GM18858 (cell line): ENCODE measurements at regions not wholly inside any gene's neighbourhood (a gene's known extent, or its start where the extent isn't known, plus 50 kb on each side); places are given as distances from the start of the nearest gene placed in this dataset.
"Not testable (repeated sequence)": the region's sequence is repeated elsewhere in the genome, so short reads cannot be mapped to it uniquely, and the experiment has no call there.

Experiments used
- ATAC-seq: cut with Tn5 transposase; IDR thresholded peaks from one replicate; pipeline ENCODE4 v1.9.1; 2021; ENCODE audit not compliant: unreplicated experiment

- ATAC-seq = no peak
Observed at GRCh38 chr10:11691319-11691755, 50.8 kb upstream of the ECHDC3 start.

DNA sequence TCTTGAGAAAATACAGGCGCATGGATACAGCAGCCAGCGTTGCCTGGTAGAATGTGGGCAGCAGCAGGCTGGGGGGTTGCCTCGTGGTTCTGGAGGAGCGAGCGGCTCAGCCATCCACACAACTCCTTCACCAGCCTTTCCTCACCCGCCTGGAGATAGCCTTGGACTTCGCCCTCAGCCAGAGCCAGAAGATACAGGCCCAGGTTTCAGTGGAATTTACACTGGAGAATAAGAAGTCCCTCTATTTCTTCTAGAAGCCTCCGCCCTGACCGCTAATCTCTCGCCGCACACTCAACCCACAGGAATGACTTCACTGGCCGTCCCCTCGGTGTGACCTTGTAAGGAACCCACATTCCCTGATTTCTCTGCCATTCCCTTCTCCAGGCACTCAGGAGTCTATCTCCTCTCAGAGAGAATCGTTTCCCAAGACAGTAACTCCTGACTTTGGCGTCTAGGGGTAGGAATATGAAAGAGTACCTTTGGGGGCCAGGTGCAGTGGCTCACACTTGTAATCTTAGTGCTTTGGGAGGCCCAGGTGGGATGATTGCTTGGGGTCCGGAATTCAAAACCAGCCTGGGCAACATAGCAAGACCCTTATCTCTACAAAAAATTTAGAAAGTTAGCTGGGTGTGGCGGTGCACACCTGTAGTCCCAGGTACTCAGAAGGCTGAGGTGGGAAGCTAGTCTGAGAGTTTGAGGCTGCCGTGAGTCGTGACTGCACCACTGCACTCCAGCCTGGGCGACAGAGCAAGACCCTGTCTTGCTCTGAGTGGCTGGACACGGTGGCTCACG is 52.0 kb upstream of the ECHDC3 start:
- ATAC-seq = no peak

DNA sequence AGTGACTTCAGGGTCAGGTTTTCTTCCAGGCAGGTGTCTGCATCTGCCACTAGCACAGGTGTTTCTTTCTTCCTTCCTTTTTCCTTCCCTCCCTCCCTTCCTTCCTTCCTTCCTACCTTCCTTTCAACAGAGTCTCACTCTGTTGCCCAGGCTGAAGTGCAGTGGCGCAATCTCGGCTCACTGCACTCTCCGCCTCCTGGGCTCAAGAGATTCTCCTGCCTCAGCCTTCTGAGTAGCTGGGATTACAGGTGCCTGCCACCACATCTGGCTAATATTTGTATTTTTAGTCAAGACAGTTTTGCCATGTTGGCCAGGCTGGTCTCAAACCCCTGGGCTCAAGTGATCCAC is 53.8 kb upstream of the ECHDC3 start:
- ATAC-seq = not testable (repeated sequence)

- ATAC-seq = no peak
Observed at GRCh38 chr10:11687779-11688447, 54.3 kb upstream of the ECHDC3 start.

GRCh38 chr10:11687357-11687771 is 54.8 kb upstream of the ECHDC3 start:
- no peak for ATAC-seq

GRCh38 chr10:11685787-11686218 is 56.4 kb upstream of the ECHDC3 start:
- no peak for ATAC-seq

- peak; percentile 59 for ATAC-seq
Observed at GRCh38 chr10:11684717-11685645, 57.2 kb upstream of the ECHDC3 start.

- not testable (repeated sequence) for ATAC-seq
Observed at GRCh38 chr10:11684341-11684716, 57.9 kb upstream of the ECHDC3 start.

- ATAC-seq = no peak
Observed at GRCh38 chr10:11683529-11684320, 58.5 kb upstream of the ECHDC3 start.

DNA sequence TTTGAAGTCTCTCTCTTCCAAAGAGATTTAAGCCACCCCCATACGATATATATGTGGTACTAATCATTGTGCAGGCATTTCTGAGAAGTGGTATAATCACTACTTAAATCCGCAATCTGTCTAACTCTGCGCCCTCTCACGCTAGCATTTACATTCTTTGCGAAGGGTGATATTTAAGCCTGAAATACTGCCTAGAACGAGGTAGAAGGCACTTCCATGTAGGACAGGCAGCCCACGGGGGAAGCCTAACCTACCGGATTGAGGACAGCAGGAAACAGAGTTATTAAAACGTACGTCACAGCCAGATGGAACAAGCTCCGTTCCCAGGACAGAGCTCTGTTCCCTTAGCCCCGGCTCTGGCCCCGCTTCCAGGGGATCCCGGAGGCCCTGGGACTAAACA is 59.3 kb upstream of the ECHDC3 start:
- no peak for ATAC-seq

DNA sequence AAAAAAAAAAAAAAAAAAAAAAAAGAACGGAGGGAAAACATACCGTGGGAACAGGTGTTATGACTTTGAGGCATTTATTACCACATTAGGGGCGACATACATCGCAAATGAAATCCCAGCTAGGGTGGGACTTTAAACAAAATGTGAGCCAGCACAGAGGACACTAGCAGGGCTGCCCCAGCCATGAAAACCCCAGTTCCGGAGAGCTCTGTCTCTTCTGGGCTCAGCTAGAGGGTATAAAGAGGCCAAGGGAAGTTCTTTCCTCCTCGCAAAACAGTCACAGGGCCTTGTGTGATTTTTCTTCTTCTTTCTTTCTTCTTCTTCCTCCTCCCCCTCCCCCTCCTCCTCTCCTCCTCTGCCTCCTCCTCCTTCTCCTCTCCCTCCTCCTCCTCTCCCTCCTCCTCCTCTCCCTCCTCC is 59.9 kb upstream of the ECHDC3 start:
- no peak for ATAC-seq

- no peak for ATAC-seq
Observed at GRCh38 chr10:11680496-11680895, 61.7 kb upstream of the ECHDC3 start.

DNA sequence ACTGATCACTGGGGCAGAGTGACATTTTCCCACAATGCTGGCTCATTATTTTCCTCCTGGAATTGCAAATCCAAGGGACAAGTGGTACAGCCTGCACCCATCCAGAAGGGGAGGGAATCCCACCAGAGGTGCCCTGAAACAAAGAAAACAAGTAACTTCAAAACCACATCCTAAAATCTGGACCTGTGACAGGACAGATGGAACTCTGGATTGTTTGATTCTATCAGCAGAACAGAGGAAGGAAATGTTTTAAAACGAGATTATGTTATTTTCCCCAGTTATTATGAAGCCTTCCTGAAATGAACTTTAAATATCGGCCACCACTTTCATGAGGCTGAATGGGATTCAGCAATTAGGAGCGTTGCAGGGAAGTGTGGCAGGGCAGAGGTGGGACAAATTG is 62.2 kb upstream of the ECHDC3 start:
- ATAC-seq = no peak

GRCh38 chr10:11678074-11678793 is 63.9 kb upstream of the ECHDC3 start:
- peak; percentile 85 for ATAC-seq

DNA sequence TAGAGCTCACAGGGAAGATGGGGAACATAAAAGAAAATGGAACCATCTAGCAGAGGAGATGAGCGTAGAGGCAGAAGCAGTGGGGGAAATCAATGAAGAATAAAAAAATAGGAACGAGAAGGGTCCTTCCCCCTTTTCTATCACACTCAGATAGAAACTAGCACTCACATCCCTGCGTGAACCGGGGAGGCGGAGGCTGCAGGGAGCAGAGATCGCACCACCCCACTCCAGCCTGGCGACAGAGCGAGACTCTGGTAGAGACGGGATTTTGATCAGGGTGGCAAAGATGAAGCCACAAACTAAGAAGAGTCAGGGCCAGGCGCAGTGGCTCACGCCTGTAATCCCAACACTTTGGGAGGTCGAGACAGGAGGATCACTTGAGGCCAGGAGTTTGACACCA is 64.7 kb upstream of the ECHDC3 start:
- no peak for ATAC-seq

DNA sequence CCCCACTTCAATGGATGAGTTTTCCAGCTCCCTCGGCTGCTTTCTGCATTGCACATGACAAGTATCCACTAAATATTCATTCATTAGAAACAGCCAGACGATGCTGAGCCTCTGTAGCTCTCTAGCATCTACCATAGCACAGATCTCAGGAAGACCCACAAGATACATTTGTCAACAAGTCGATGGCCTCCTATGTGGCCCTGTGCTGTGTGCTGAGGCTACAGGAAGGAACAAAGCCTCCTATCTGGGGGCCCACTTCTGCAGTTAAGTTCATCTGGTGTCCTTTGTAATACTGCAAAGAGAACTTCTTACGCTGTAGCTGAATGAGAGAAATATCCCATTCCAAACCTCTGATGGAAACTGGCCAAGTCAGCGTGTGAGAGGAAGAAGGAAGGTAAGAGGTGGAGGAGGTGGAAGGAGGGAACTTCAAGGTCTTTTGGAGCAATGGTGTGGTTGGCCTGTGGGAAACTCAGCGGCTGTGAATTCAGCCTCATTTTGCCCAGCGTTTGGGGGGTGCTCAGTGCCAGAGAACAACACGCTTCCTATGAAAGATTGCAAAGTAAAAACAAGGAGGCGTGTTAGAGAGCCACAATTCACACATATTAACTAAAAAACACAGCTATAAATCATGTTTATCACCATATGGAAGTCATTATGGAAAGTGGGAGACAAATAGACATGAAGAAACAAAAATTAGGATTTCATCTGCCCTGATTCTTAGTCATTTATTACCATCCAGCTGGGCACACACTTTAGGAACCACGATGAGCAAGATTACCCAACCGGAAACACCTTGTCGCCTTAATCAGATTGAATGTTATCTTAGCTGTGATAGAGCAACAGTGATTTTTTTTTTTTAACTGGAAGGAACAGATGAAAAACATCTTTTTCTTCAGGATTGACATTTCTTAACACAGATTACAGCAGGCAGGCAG is 62.2 kb upstream of the USP6NL start:
- no peak for ATAC-seq

- no peak for ATAC-seq
Observed at GRCh38 chr10:11672836-11673235, 61.4 kb upstream of the USP6NL start.

DNA sequence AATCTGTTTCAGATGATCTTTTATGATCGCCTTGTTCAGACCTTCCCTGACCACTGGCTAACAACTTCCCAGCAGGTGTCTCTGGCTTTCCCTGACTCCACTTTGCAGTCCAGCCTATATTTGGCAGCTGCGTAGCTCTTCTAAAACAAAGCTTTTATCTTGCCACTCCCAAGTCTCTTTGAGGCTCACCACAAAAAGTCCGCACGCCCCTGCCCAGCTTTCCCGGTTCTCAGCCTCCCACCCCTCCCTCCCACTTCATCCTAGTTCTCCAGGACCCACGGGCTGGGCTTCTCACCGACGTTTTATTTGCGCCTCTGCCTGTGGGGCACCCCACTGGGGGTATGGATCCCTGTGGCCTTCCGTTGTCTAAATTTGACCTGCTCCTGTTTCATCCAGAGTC is 58.9 kb upstream of the USP6NL start:
- ATAC-seq = no peak
